Neural crest cell (in vitro differentiated cells): ENCODE measurements at regions not wholly inside any gene's neighbourhood (a gene's known extent, or its start where the extent isn't known, plus 50 kb on each side); places are given as distances from the start of the nearest gene placed in this dataset.

ENCODE experiments used
- DNase-seq: peaks from one replicate; pipeline ENCODE4 v3.0.0; 2021; ENCODE audit warnings: low read depth, mixed read lengths, low spot score
- H3K27ac Mint-ChIP-seq: one replicate; pipeline ENCODE4 v1.8.0; 2021; ENCODE audit warnings: mild to moderate bottlenecking, mixed read lengths; ENCODE audit not compliant: unreplicated experiment
- H3K27me3 Mint-ChIP-seq: 2 replicates; pipeline ENCODE4 v1.8.0; 2021; ENCODE audit warnings: low read depth, mild to moderate bottlenecking, mixed read lengths
- H3K36me3 Mint-ChIP-seq: 2 replicates; pipeline ENCODE4 v1.8.0; 2021; ENCODE audit warnings: low read depth, mild to moderate bottlenecking, mixed read lengths
- H3K4me1 Mint-ChIP-seq: 2 replicates; pipeline ENCODE4 v1.8.0; 2021; ENCODE audit warnings: mixed read lengths
- H3K4me3 Mint-ChIP-seq: one replicate; pipeline ENCODE4 v1.8.0; 2021; ENCODE audit warnings: mild to moderate bottlenecking, mixed read lengths
- H3K9me3 Mint-ChIP-seq: 2 replicates; pipeline ENCODE4 v1.8.0; 2021; ENCODE audit warnings: mixed read lengths
- TF ChIP-seq, protein P1 (sequence below): fragments of 200-600 bp; sonication (generic); conservative IDR thresholded peaks from 2 replicates; pipeline ENCODE4 v1.5.0; 2021; ENCODE audit warnings: antibody characterized with exemption, mild to moderate bottlenecking

DNA sequence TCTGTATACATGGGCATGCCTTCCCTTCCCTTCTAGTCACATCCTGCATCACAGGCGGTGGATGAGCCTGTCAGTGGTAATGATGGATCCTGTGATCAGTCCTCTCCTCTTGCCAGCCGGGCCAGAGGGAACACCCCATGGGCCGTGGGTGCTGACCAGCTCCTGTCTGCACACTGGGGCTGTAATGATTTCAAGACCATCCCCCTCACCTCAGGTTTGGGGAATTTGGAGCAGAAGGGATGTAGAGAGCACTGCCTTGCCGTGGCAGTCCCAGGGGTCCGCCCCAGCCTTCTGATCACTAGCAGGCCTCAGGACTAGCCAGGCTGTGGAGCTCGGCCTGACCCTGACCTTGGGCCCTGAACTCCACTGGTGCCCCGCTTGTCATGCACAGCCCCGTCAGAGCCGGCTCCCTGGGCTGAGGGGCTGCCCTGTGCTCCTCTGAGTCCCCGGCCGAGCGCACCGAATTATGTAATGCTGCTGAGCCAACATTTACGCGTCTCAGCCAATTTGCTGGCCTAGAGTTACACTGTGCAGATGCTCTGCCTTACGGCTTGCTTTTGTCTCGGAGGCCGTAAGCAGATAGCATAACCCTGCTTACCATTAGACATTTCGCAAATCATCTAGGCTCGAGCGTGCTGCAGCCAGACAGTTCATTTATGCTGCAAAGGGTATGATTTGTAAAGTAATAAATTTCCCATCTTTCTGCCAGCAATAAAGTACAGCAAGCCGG lies 155.3 kb downstream of the MACROH2A1 start:
- H3K9me3 Mint-ChIP-seq, result no peaks in the 10 kb centered on the region
- no peaks in the 10 kb centered on the region for H3K27me3 Mint-ChIP-seq
- no peak overlapping the region for H3K4me3 Mint-ChIP-seq
- H3K36me3 Mint-ChIP-seq, result no peaks in the 10 kb centered on the region
- no peak for DNase-seq
- H3K27ac Mint-ChIP-seq, result no peak overlapping the region
- TF ChIP-seq, protein P1, sequence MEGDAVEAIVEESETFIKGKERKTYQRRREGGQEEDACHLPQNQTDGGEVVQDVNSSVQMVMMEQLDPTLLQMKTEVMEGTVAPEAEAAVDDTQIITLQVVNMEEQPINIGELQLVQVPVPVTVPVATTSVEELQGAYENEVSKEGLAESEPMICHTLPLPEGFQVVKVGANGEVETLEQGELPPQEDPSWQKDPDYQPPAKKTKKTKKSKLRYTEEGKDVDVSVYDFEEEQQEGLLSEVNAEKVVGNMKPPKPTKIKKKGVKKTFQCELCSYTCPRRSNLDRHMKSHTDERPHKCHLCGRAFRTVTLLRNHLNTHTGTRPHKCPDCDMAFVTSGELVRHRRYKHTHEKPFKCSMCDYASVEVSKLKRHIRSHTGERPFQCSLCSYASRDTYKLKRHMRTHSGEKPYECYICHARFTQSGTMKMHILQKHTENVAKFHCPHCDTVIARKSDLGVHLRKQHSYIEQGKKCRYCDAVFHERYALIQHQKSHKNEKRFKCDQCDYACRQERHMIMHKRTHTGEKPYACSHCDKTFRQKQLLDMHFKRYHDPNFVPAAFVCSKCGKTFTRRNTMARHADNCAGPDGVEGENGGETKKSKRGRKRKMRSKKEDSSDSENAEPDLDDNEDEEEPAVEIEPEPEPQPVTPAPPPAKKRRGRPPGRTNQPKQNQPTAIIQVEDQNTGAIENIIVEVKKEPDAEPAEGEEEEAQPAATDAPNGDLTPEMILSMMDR, result no peak
- peaks cover 4% of the 10 kb centered on the region for H3K4me1 Mint-ChIP-seq

DNA sequence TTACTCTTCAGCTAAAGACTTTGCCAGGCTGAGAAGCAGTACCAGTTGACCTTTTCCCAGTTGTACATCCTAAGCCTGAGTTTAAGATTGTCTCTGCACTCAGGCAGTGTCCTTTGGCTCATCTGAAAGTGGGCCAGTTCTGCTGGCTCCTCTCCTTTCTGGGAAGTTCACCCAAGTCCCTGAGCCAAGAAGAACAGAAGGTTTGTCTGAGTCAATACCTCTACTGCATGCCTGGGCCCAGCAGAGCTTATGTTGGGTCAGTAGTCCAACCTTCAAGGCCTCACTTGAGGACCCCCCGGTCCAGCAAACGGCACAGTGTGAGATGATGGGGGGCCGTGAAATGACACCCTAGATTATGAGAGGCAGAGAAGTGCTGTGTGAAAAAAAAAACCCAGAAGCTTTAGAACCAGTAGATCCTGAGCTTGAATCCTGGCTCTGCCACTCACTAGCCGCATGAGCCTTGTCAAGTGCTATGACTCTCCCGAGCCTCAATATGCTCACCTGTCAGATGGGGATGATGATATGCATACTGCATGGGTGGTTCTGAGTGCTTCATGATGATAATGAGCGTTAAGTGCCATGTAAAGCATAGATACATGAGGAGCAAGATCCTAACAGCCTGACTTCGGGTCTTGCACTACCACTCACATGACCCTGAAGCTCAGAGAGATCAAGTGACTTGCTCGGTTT lies 156.0 kb downstream of the MACROH2A1 start:
- Mint-ChIP-seq H3K4me1 (peaks cover 4% of the 10 kb centered on the region), H3K4me3 (no peak overlapping the region), H3K27me3 (no peaks in the 10 kb centered on the region), H3K27ac (no peak overlapping the region), H3K36me3 (no peaks in the 10 kb centered on the region), H3K9me3 (no peaks in the 10 kb centered on the region)
- TF ChIP-seq, protein P1, result no peak
- DNase-seq, result no peak

DNA sequence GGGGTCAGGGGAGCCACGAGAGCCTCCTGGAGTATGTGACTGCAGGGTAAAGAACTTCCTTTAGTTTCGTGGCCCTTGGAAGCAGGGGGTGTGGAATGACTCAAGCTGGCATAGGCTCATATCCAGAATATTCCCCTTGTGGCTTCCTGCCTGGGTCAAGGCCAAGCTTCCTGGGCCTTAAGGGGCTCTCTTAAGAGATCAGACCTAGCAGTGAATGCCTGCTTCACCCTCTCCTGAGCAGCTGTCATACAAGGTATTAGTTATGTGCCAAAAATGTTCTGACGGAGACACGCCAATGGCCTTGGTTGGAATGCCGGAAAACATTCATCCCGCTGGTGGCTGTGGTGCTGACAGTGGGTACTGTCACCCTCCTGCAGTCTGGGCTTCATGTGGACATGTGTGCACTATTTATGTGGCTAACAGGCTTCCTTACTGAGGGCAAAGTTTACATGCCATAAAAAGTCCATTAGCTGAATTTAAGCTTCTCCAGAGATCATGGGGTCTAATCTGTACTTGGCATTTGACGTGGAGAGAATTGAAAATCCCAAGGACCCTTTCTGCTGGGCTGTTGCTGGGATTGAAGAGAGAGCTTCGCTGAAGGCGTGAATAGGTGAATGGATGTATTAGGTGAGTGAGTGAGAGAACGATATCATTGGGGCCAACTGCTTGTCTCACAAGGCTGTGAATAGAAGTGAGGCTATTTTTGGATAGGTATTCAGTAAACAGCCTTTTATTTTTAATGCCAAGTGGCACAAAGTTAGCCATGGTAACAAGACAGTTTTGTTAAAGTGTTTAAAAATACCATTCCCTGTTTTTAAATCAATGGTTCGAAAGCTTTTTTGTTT lies 156.8 kb downstream of the MACROH2A1 start:
- no peaks in the 10 kb centered on the region for H3K36me3 Mint-ChIP-seq
- no peaks in the 10 kb centered on the region for H3K27me3 Mint-ChIP-seq
- TF ChIP-seq, protein P1, result no peak
- no peak overlapping the region for H3K27ac Mint-ChIP-seq
- H3K4me3 Mint-ChIP-seq, result no peak overlapping the region
- H3K4me1 Mint-ChIP-seq, result peaks cover 4% of the 10 kb centered on the region
- DNase-seq, result no peak
- no peaks in the 10 kb centered on the region for H3K9me3 Mint-ChIP-seq

DNA sequence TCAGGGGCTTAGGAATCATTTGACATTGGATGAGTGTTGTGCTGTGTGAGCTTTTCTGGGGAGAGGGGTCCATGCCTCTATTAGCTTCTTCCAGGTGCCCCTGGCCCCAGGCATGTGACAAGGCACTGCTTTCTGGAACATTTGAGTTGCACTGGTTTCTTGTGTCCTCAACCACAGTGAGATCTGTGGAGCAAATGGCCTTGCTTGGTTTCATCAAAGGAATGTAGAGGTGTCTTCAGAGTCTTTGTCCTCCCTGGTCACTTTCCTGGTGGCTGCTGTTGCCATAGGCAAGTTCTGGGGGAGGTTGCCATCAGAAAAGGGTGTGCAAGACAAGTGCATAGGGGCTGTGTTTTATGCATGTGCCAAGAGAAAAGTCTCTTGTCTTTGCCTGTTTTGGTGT lies 157.5 kb downstream of the MACROH2A1 start:
- no peak for DNase-seq

DNA sequence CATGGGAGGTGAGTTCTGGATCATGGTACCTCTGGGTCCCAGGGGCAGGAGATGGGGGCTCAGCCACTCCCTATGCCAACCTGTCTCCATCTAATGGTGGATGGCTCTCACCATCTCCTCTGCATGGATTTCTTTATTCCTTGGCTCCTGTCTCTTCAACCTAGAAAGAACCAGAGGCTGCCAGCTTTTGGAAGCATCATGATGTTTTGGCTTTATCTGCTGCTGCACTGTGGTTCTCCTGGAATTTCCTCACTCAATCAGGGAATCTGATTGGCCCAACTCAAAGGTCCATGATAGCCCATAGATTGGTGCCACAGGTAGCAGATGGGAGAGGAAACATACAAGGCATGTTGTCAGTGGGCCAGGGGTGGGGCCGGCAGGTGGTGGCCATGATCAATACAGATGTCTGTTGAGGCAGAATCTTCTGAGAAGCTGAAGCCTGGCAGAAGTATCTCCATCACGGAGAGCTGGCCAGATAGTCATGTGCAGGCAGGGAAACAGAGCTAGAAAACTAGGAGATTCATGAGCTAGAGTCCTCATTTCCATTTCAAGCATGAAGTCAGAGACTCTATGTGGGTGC lies 158.2 kb downstream of the MACROH2A1 start:
- Mint-ChIP-seq H3K4me3 (no peak overlapping the region), H3K27ac (no peak overlapping the region)

More for the DNA sequence above, 157.5 kb downstream of the MACROH2A1 start:
- Mint-ChIP-seq H3K9me3 (no peaks in the 10 kb centered on the region), H3K27ac (no peak overlapping the region), H3K4me1 (no peaks in the 10 kb centered on the region), H3K36me3 (no peaks in the 10 kb centered on the region), H3K4me3 (no peak overlapping the region), H3K27me3 (peaks cover under 1% of the 10 kb centered on the region)
- TF ChIP-seq, protein P1, result no peak

More for the DNA sequence above, 158.2 kb downstream of the MACROH2A1 start:
- no peaks in the 10 kb centered on the region for H3K9me3 Mint-ChIP-seq
- H3K4me1 Mint-ChIP-seq, result no peaks in the 10 kb centered on the region
- TF ChIP-seq, protein P1, result no peak
- H3K27me3 Mint-ChIP-seq, result peaks cover 3% of the 10 kb centered on the region
- H3K36me3 Mint-ChIP-seq, result no peaks in the 10 kb centered on the region
- no peak for DNase-seq
